ENCODE measurements at regions not wholly inside any gene's neighbourhood (a gene's known extent, or its start where the extent isn't known, plus 50 kb on each side); places are given as distances from the start of the nearest gene placed in this dataset.

DNA sequence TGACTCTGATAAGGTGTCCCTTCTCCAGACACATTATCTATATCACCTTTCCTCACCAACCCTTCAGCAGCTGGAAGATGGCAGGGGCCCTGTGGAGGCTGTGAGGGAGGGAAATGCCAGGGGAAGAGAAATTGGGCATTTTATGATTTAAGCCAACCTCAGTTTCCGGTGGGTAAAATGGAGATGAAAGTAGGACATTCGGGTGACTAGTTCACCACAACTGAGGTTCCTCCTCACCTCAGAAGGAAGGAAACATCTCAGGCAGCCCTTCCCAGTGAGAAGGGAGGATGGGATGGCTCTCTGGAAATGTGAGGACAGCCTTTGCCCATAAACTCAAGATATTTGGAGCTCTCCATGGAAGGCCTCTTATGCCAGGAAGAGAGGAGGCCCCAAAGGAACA lies 251.5 kb downstream of the MID1IP1 start:
- Histone ChIP-seq H3K4me1 (ENCODE audit: insufficient read depth, low read length) (no peaks in the 10 kb centered on the region), H3K9me2 (replicated peaks; ENCODE audit: low read length) (no peaks in the 10 kb centered on the region), H3K4me3 (ENCODE audit: low read length) (no peak overlapping the region), H3K9ac (ENCODE audit: low read length) (no peak overlapping the region), H4K20me1 (ENCODE audit: low read length) (no peaks in the 10 kb centered on the region), H3K79me2 (ENCODE audit: low read length) (no peaks in the 10 kb centered on the region), H3F3A (ENCODE audit: low read length, unreplicated experiment) (no peaks in the 10 kb centered on the region), H3K27ac (ENCODE audit: low read length) (no peak overlapping the region), H3K9me3 (ENCODE audit: low read length) (no peaks in the 10 kb centered on the region), H3K27me3 (ENCODE audit: low read length) (no peaks in the 10 kb centered on the region), H3K4me2 (ENCODE audit: low read length) (no peak overlapping the region), H2AFZ (ENCODE audit: low read length) (no peak overlapping the region), H3K36me3 (ENCODE audit: low read depth, low read length) (no peaks in the 10 kb centered on the region)
- ChIA-PET CTCF (no interaction called here), POLR2A (ENCODE audit: unreplicated experiment) (no interaction called here)
- ATAC-seq: no peak
- no TSS peak for BruUV-seq (replicated peaks)
- TF ChIP-seq EZH2phosphoT487 (IDR thresholded peaks at IDR 0.05; ENCODE audit: borderline replicate concordance, low read length): no peak
- no peak for TF ChIP-seq EZH2 (IDR thresholded peaks at IDR 0.05; ENCODE audit: low read length, unreplicated experiment)
- no peak for TF ChIP-seq CTCF (conservative IDR thresholded peaks at IDR 0.05; ENCODE audit: low read depth, low read length)
- intact Hi-C loops (cut with micrococcal nuclease): no loop called here
- no peak for DNase-seq

DNA sequence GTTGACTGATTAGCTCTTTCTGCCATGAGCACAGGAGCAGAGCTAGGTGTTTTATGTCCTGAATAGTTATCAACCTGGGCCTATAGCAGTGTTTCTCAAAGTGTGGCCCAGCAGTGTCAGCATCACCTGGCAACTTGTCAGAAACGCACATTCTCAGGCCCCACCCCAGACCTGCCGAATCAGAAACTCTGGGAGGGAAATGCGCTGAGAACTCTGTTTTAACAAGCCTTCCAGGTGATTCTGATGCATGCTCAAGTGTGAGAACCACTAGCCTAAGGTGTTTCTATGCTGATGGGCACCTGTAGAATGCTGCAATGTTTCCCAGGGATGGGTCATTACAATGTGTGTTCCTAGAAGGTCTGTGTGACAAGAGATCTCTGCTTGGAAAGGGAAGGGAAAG lies 257.5 kb downstream of the MID1IP1 start:
- POLR2A ChIA-PET (ENCODE audit: unreplicated experiment): no interaction called here
- no peak for ATAC-seq

GRCh38 chrX:39059866-39060265 lies 258.6 kb downstream of the MID1IP1 start:
- no peak for DNase-seq
- H3K9me3 ChIP-seq (ENCODE audit: low read length): no peaks in the 10 kb centered on the region
- H4K20me1 ChIP-seq (ENCODE audit: low read length): no peaks in the 10 kb centered on the region
- H3K9me2 ChIP-seq (replicated peaks; ENCODE audit: low read length): no peaks in the 10 kb centered on the region
- no peak for ATAC-seq
- H3K36me3 ChIP-seq (ENCODE audit: low read depth, low read length): no peaks in the 10 kb centered on the region
- H3K27me3 ChIP-seq (ENCODE audit: low read length): no peaks in the 10 kb centered on the region
- no peak overlapping the region for H3K4me2 ChIP-seq (ENCODE audit: low read length)
- no peak overlapping the region for H3K4me3 ChIP-seq (ENCODE audit: low read length)
- no peak overlapping the region for H3K9ac ChIP-seq (ENCODE audit: low read length)
- peaks cover 18% of the 10 kb centered on the region for H3K4me1 ChIP-seq (ENCODE audit: insufficient read depth, low read length)
- H3K27ac ChIP-seq (ENCODE audit: low read length): no peak overlapping the region
- intact Hi-C loops (cut with micrococcal nuclease): no loop called here
- CTCF ChIA-PET: no interaction called here
- POLR2A ChIA-PET (ENCODE audit: unreplicated experiment): no interaction called here
- H3K79me2 ChIP-seq (ENCODE audit: low read length): no peaks in the 10 kb centered on the region
- no TSS peak for BruUV-seq (replicated peaks)
- H2AFZ ChIP-seq (ENCODE audit: low read length): no peak overlapping the region
- no peaks in the 10 kb centered on the region for H3F3A ChIP-seq (ENCODE audit: low read length, unreplicated experiment)
- TF ChIP-seq CTCF (conservative IDR thresholded peaks at IDR 0.05; ENCODE audit: low read depth, low read length) (no peak), EZH2 (IDR thresholded peaks at IDR 0.05; ENCODE audit: low read length, unreplicated experiment) (no peak), EZH2phosphoT487 (IDR thresholded peaks at IDR 0.05; ENCODE audit: borderline replicate concordance, low read length) (no peak)

More for the DNA sequence above, 257.5 kb downstream of the MID1IP1 start:
- Histone ChIP-seq H3K27ac (ENCODE audit: low read length) (no peak overlapping the region), H3F3A (ENCODE audit: low read length, unreplicated experiment) (no peaks in the 10 kb centered on the region), H3K9me3 (ENCODE audit: low read length) (no peaks in the 10 kb centered on the region), H3K9ac (ENCODE audit: low read length) (no peak overlapping the region), H3K9me2 (replicated peaks; ENCODE audit: low read length) (no peaks in the 10 kb centered on the region), H4K20me1 (ENCODE audit: low read length) (no peaks in the 10 kb centered on the region), H3K4me1 (ENCODE audit: insufficient read depth, low read length) (peaks cover 15% of the 10 kb centered on the region), H3K36me3 (ENCODE audit: low read depth, low read length) (no peaks in the 10 kb centered on the region), H3K4me2 (ENCODE audit: low read length) (no peak overlapping the region), H3K27me3 (ENCODE audit: low read length) (no peaks in the 10 kb centered on the region), H2AFZ (ENCODE audit: low read length) (no peak overlapping the region), H3K4me3 (ENCODE audit: low read length) (no peak overlapping the region), H3K79me2 (ENCODE audit: low read length) (no peaks in the 10 kb centered on the region)
- intact Hi-C loops (cut with micrococcal nuclease): no loop called here
- BruUV-seq (replicated peaks): no TSS peak
- no peak for DNase-seq
- CTCF ChIA-PET: no interaction called here
- TF ChIP-seq EZH2phosphoT487 (IDR thresholded peaks at IDR 0.05; ENCODE audit: borderline replicate concordance, low read length) (no peak), EZH2 (IDR thresholded peaks at IDR 0.05; ENCODE audit: low read length, unreplicated experiment) (no peak), CTCF (conservative IDR thresholded peaks at IDR 0.05; ENCODE audit: low read depth, low read length) (no peak)
